ENCODE measurements at regions not wholly inside any gene's neighbourhood (a gene's known extent, or its start where the extent isn't known, plus 50 kb on each side); places are given as distances from the start of the nearest gene placed in this dataset.
A peak's percentile ranks its signal among the peaks of the same experiment; 100 is the strongest.

DNA sequence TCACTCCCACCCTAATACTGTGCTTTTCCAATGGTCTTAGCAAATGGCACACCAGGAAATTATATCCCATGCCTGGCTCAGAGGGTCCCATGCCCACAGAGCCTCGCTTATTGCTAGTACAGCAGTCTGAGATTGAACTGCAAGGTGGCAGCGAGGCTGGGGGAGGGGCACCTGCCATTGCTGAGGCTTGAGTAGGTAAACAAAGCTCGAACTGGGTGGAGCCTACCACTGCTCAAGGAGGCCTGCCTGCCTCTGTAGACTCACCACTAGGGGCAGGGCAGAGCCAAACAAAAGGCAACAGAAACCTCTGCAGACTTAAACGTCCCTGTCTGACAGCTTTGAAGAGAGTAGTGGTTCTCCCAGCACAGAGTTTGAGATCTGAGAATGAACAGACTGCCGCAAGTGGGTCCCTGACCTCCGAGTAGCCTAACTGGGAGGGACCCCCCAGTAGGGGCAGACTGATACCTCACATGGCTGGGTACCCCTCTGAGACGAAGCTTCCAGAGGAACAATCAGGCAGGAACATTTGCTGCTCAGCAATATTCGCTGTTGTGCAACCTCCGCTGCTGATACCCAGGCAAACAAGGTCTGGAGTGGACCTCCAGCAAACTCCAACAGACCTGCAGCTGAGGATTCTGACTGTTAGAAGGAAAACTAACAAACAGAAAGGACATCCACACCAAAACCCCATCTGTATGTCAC, 150.7 kb upstream of the FOXA2 start:
- peak; percentile 36 for DNase-seq (ENCODE audit: low read depth)

GRCh38 chr20:22740829-22741228, 156.5 kb upstream of the FOXA2 start:
- DNase-seq (ENCODE audit: low read depth): no peak

DNA sequence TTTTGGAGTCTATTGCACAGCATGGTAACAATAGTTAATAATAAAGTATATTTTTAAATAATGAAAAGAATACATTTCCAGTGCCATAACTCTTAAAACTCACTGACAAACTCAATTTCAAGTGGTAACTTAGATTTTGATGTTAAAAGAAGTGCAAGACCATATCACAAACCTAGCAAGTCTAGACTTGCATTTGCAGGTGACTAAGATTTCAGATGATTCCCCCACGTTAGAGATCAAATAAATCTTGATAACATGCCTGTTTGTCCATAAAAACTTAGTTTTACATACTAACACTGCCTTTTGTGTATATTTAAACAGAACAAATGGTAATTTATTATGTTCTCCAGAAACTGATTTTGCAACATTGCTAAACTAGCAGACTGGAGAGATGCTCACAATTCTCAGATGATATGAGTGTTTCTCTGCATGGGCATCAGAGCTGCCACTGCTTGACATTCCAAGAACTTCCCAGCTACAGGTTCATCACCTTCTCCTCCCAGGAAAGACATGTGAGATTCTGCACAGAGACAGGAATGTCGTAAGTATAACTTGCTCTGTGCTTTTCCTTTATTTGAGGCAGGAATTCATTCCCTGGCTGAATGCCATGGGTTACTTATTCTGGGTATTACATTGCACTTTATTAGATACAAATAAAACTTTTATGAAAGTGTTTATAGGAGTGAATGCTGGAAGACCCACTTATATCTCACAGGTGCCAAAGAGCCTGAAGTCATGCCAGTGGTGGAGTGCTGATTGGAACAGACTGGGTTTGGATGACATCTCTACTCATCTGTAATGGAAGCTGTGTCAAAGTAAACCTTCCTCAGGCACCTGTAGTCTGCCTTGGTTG, 160.2 kb upstream of the FOXA2 start:
- no peak for DNase-seq (ENCODE audit: low read depth)

DNA sequence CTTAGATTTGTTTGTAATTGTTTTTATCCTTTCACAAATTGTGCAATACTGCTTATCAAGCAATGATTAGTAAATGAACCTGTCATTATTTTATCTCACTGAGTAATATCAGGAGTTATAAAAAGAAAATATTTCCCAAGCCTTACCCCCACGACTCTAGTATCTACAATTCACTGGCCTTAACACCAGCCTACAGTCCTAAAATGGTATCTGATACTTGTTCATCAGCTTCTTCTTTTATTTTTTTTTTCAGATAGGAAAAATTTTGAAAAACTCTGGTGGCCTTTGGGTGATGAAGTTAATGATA, 160.8 kb upstream of the FOXA2 start:
- no peak for DNase-seq (ENCODE audit: low read depth)

DNA sequence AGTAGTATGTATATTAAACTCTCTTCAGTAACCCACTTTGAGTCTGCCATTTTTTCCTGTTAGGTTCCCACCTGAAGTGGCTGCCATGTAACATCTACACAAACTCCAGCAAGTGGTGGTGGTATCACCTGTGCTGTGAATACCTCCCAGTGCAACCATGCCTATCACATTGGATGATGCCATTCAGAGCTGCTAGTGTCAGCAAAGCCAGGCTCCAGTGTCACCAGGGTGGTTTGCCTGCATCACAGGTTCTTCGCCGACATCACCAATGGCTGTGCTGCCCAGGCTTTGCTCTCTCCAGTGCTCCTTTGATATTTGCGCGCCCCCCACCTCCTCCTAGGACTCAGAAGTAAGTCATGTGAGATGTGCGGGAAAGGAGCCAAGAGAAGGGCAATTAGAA, 162.6 kb upstream of the FOXA2 start:
- no peak for DNase-seq (ENCODE audit: low read depth)

- DNase-seq (ENCODE audit: low read depth): no peak
These were observed 168.0 kb upstream of the FOXA2 start for GRCh38 chr20:22752324-22752723.

GRCh38 chr20:22757424-22758183, 173.2 kb upstream of the FOXA2 start:
- DNase-seq (ENCODE audit: low read depth): no peak

GRCh38 chr20:22758815-22759214, 174.4 kb upstream of the FOXA2 start:
- DNase-seq (ENCODE audit: low read depth): no peak

GRCh38 chr20:22762576-22763256, 178.3 kb upstream of the FOXA2 start:
- no peak for DNase-seq (ENCODE audit: low read depth)

DNA sequence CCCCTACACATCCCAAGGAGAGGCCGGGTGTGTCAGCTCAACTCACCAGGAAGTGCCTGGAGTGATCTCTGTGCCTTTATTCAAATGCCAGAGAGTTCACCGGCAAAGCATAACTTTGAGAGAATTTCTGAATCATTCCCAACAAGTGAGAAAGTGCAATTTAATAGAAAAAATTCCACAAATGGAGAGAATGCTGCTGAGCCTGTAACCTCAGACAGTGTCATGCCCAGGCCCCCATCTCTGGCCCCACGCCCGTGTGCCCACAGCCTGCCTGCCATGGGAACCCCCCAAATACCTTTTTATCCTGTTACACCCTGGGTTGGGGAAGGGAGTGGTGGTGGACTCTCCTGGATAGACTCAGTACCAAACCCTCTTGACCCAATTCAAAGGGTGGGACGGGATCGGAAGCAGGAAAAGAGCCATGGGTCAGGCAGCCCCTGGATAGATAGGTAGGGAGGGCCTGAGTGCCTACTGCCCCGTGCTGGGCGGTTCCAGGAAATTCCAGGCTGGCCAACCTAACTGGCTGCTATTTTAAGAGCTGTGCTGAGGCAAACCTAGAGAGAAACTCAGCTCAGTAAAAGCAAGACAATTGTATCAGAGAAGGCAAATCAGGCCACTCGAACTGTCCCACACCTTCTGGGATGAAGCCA, 179.0 kb upstream of the FOXA2 start:
- DNase-seq (ENCODE audit: low read depth): peak; percentile 43

DNA sequence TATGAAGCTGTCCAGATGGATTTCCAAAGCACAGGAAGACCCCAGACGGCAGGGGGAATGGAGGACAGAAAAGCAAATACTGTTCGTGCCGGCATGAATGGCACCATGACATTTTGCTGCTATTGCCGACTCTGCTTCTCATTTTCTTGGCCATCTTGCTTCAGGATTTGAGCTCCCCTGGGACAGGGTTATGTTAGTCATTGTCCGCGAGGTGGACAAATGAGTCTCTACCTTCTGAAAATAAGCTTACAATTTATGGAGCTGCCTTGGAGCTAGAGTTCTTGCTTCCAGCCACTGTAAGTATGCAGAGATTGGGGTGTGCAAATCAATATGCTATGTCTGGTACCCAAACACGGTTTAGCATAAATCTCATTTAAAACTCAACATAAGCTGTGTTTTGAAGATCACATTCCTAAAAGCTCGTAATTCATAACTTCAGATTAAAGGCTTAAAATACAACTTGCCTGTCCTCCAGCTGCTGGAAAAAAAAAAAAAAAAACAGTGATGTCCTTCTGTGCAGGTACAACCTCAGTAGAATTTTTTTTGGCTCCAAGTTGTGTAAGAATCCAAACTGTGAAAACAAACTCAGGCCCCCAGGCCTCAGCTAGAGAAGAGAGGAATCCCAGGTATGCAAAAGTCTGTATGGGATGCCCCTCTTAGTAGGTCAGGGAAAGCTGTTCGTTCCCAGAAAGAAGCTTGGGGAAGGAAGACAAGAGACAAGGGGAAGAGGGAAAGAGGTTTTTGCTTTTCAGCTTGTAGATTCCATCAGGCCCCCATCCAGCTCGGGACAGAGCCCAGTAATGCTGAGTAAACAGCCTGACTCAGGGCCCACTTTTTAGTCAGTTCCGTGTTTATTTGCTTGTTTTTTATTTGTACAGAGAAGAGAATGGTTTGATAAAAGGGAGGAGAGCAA, 184.2 kb upstream of the FOXA2 start:
- no peak for DNase-seq (ENCODE audit: low read depth)

- DNase-seq (ENCODE audit: low read depth): no peak
These were observed 185.9 kb upstream of the FOXA2 start for GRCh38 chr20:22770241-22770800.

DNA sequence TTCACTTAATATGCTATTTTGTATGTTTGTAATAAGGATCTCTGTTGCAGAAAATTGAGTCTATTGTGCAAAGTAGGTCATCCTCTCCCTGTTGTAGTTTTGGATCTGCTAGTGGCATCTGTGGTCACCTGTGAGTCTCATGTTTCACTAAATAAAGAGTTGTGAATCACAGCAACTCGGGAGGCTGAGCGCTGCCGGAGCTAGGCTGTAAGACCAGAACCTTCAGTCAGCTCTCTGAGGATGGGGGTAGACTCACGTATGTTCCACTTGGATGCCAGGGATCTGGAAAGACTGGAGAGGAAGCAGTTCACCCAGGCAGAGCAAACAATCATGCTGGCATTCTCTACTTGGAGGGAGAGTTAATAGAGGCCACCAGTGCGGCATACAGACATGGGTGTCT, 187.3 kb upstream of the FOXA2 start:
- peak; percentile 47 for DNase-seq (ENCODE audit: low read depth)

GRCh38 chr20:22773344-22773743, 189.0 kb upstream of the FOXA2 start:
- DNase-seq (ENCODE audit: low read depth): no peak

DNA sequence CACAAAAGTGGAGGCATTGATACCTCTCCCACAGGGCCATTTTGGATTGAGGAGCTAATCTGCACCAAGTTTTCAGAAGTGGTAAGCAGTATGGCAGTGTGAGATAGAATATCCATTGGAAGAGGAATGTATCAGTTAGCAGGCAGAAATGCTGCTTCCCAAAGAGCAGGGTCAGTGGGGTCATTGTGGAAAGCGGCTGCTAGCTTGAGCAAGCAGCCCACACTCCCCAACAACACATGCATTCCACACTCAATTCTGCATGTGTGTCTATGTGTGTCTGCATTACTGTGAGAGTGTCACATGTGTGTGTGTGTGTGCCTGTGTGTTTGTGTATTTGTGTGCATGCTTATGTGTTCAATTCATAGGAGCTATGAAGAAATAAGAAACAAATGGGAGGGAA, 190.9 kb upstream of the FOXA2 start:
- no peak for DNase-seq (ENCODE audit: low read depth)

DNA sequence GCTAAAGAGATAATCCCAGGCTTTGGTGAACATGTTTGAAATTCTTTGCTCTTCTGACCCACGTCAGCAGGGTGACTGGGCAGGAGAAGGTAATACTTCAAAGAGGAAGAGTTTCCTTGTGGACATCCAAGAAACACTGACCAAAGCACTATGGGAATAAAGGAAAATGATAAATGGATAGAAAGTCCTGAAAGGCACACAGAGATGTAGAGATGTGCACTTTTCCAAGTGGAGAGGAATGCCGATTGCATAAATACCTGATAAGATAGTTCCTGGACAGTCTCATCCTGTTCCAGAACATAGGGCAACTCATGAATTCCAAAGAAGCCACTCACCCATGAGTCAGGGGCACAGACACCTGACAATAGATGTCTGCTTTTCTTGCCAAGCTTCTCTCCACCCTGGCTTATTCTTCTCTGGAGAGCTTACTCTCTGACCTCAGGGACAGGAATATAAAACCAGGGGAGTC, 191.3 kb upstream of the FOXA2 start:
- DNase-seq (ENCODE audit: low read depth): peak; percentile 60

GRCh38 chr20:22776369-22776768, 192.0 kb upstream of the FOXA2 start:
- DNase-seq (ENCODE audit: low read depth): no peak

GRCh38 chr20:22779878-22780277, 195.5 kb upstream of the FOXA2 start:
- no peak for DNase-seq (ENCODE audit: low read depth)

DNA sequence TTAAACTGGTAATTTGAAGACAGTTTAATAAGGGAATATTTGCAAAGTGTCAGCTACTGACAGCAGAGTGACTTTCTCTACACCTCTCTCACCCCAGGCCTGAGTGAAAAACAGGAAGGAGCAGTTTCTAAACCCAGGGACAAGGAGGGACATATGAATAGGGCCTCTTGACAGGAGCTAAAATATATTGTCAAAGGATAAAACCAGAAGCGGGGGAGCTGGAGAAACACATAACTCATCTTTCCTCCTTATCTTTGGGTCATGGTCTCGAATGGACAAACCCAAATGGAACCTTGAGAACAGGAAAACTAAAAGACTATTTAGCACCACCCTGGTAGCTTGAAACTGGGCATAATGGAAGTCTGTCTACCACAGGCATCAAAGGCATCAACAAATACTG, 197.5 kb upstream of the FOXA2 start:
- no peak for DNase-seq (ENCODE audit: low read depth)

GRCh38 chr20:22789676-22790075, 205.3 kb upstream of the FOXA2 start:
- DNase-seq (ENCODE audit: low read depth): no peak
